ENCODE measurements at regions not wholly inside any gene's neighbourhood (a gene's known extent, or its start where the extent isn't known, plus 50 kb on each side); places are given as distances from the start of the nearest gene placed in this dataset.
"Not testable (repeated sequence)": the region's sequence is repeated elsewhere in the genome, so short reads cannot be mapped to it uniquely, and the experiment has no call there.

DNA sequence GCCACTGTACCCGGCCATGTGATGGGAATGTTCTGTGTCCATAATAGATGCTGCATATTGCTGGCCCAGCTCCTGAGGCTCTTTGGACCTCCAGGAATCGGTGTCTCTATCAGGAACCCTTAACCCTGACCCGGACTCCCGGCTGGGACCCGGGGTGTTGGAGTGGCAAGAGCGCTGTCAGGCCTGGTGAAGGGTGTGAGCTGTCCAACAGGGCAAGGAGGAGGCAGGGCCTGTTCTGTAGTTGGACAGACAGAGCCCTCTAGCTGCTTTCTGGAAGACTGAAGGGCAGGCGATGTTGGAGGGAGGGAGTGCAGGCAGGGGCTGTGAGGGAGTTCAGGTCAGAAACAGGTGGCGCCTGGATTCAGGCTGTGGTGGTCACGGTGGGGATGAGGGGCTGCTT, 3082.3 kb downstream of the RPIA start:
- H3K4me3 ChIP-seq (ENCODE audit: low read depth in 2 of 2, low read length in 1 of 2); DNase-seq; H3K79me2 ChIP-seq (ENCODE audit: insufficient read depth); CTCF ChIA-PET; H3K27me3 ChIP-seq (ENCODE audit: insufficient read depth); H3K4me1 ChIP-seq (ENCODE audit: control insufficient read depth in 1 of 2, insufficient read depth in 2 of 2, low read depth in 1 of 2, low read length in 1 of 2); H3K9ac ChIP-seq; H3K36me3 ChIP-seq (replicated peaks in 1 of 2; ENCODE audit: control insufficient read depth in 1 of 2, insufficient read depth in 2 of 2, low read length in 1 of 2); H3K4me2 ChIP-seq; H2AFZ ChIP-seq (ENCODE audit: low read depth); POLR2A ChIA-PET; H4K20me1 ChIP-seq (ENCODE audit: insufficient read depth); H3K9me3 ChIP-seq; H3K27ac ChIP-seq (ENCODE audit: low read depth in 2 of 2, low read length in 1 of 2); H3K9me2 ChIP-seq; H3F3A ChIP-seq (replicated peaks; ENCODE audit: insufficient read depth): not testable (repeated sequence)
- WGBS (ENCODE audit: low lambda C conversion rate): 54% methylated on average over 6 of the region's 9 CpGs
- TF ChIP-seq, protein P1, sequence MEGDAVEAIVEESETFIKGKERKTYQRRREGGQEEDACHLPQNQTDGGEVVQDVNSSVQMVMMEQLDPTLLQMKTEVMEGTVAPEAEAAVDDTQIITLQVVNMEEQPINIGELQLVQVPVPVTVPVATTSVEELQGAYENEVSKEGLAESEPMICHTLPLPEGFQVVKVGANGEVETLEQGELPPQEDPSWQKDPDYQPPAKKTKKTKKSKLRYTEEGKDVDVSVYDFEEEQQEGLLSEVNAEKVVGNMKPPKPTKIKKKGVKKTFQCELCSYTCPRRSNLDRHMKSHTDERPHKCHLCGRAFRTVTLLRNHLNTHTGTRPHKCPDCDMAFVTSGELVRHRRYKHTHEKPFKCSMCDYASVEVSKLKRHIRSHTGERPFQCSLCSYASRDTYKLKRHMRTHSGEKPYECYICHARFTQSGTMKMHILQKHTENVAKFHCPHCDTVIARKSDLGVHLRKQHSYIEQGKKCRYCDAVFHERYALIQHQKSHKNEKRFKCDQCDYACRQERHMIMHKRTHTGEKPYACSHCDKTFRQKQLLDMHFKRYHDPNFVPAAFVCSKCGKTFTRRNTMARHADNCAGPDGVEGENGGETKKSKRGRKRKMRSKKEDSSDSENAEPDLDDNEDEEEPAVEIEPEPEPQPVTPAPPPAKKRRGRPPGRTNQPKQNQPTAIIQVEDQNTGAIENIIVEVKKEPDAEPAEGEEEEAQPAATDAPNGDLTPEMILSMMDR (IDR thresholded peaks at IDR 0.05): 0 out of 2 replicates have a peak, but pooled peaks have one; percentile 15

DNA sequence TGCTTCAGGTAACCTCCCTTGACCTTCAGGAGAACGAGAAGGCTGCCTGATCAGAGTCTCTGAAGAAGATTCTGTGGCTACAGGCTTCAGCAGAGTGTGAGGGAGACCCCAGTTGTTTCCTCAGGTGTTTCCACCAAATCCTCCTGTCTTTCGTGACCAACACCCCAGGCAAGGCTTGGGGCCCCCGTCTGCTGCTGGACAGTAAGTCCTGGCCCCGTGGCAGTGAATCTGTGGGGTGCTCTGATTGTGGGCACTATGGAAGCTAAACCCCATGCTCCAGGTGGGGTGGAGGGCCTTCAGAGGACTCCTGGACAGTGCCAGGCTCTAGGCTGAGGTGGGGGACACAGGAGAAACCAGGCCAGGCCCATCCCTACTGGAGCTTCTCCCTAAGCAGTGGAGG, 3083.7 kb downstream of the RPIA start:
- H4K20me1 ChIP-seq (ENCODE audit: insufficient read depth); DNase-seq; H3K9me3 ChIP-seq; H3K36me3 ChIP-seq (replicated peaks in 1 of 2; ENCODE audit: control insufficient read depth in 1 of 2, insufficient read depth in 2 of 2, low read length in 1 of 2); H2AFZ ChIP-seq (ENCODE audit: low read depth); POLR2A ChIA-PET; H3K4me2 ChIP-seq; H3K27ac ChIP-seq (ENCODE audit: low read depth in 2 of 2, low read length in 1 of 2); H3F3A ChIP-seq (replicated peaks; ENCODE audit: insufficient read depth); H3K27me3 ChIP-seq (ENCODE audit: insufficient read depth); H3K4me3 ChIP-seq (ENCODE audit: low read depth in 2 of 2, low read length in 1 of 2); H3K4me1 ChIP-seq (ENCODE audit: control insufficient read depth in 1 of 2, insufficient read depth in 2 of 2, low read depth in 1 of 2, low read length in 1 of 2); H3K9me2 ChIP-seq; H3K9ac ChIP-seq; H3K79me2 ChIP-seq (ENCODE audit: insufficient read depth); CTCF ChIA-PET: not testable (repeated sequence)
- 32% methylated on average over 4 of the region's 4 CpGs for WGBS (ENCODE audit: low lambda C conversion rate)

DNA sequence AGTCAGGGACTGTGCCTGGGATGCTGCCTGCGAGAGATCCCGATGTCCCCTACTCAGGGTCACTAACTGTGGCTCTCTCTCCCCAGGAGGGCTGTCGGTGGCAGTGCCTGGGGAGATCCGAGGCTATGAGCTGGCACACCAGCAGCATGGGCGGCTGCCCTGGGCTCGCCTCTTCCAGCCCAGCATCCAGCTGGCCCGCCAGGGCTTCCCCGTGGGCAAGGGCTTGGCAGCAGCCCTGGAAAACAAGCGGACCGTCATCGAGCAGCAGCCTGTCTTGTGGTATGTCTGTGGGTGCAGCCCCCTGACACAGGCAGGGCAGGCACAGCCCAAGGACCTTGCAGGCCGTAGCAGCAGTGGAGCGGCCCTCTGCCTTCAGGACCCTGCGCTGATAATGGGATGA, 3088.9 kb downstream of the RPIA start:
- H3K27ac ChIP-seq (ENCODE audit: low read depth in 2 of 2, low read length in 1 of 2); H3K79me2 ChIP-seq (ENCODE audit: insufficient read depth); H3K4me3 ChIP-seq (ENCODE audit: low read depth in 2 of 2, low read length in 1 of 2); H2AFZ ChIP-seq (ENCODE audit: low read depth); H3K4me1 ChIP-seq (ENCODE audit: control insufficient read depth in 1 of 2, insufficient read depth in 2 of 2, low read depth in 1 of 2, low read length in 1 of 2); CTCF ChIA-PET; H3K4me2 ChIP-seq; H3K27me3 ChIP-seq (ENCODE audit: insufficient read depth); H3K36me3 ChIP-seq (replicated peaks in 1 of 2; ENCODE audit: control insufficient read depth in 1 of 2, insufficient read depth in 2 of 2, low read length in 1 of 2); H4K20me1 ChIP-seq (ENCODE audit: insufficient read depth); DNase-seq; H3K9me3 ChIP-seq; POLR2A ChIA-PET; H3K9me2 ChIP-seq; H3K9ac ChIP-seq; H3F3A ChIP-seq (replicated peaks; ENCODE audit: insufficient read depth): not testable (repeated sequence)
- WGBS (ENCODE audit: low lambda C conversion rate): 60% methylated on average over 1 of the region's 14 CpGs

DNA sequence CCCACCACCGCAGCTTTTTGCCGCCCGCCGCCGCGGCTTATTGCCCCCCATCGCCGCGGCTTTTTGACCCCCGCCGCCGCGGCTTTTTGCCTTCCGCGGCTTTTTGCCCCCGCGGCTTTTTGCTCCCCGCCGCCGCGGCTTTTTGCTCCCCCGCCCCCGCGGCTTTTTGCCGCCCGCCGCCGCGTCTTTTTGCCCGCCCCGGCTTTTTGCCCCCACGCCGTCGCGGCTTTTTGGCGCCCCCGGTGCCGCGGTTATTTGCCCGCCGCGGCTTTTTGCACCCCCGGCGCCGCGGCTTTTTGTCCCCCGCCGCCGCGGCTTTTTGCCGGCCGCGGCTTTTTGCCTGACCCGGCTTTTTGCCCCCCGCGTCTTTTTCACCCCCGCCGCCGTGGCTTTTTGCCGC, 3061.8 kb upstream of the TEKT4 start:
- H3K27me3 ChIP-seq (ENCODE audit: insufficient read depth); H3K9me3 ChIP-seq; H3K79me2 ChIP-seq (ENCODE audit: insufficient read depth); H2AFZ ChIP-seq (ENCODE audit: low read depth); H4K20me1 ChIP-seq (ENCODE audit: insufficient read depth); H3K9ac ChIP-seq; H3F3A ChIP-seq (replicated peaks; ENCODE audit: insufficient read depth); H3K4me1 ChIP-seq (ENCODE audit: control insufficient read depth in 1 of 2, insufficient read depth in 2 of 2, low read depth in 1 of 2, low read length in 1 of 2); H3K9me2 ChIP-seq; H3K4me2 ChIP-seq; CTCF ChIA-PET; POLR2A ChIA-PET; DNase-seq; H3K36me3 ChIP-seq (replicated peaks in 1 of 2; ENCODE audit: control insufficient read depth in 1 of 2, insufficient read depth in 2 of 2, low read length in 1 of 2); H3K27ac ChIP-seq (ENCODE audit: low read depth in 2 of 2, low read length in 1 of 2): not testable (repeated sequence)
- 0 out of 4 replicates have a peak overlapping the region, but pooled peaks of 1 of the 2 experiments have one; percentile 21 for H3K4me3 ChIP-seq (ENCODE audit: low read depth in 2 of 2, low read length in 1 of 2)
- 1% methylated on average over 38 of the region's 60 CpGs for WGBS (ENCODE audit: low lambda C conversion rate)

Data from SK-N-SH (cell line).